Loucy (cell line): ENCODE measurements at regions not wholly inside any gene's neighbourhood (a gene's known extent, or its start where the extent isn't known, plus 50 kb on each side); places are given as distances from the start of the nearest gene placed in this dataset.

Source experiments
- CTCF ChIP-seq: fragments of 200-600 bp; sonication (generic); conservative IDR thresholded peaks from 2 replicates; pipeline ENCODE4 v1.5.1; 2014; ENCODE audit warnings: mild to moderate bottlenecking, antibody characterized with exemption, low read length
- EZH2phosphoT487 ChIP-seq: fragments of 200-600 bp; IDR thresholded peaks from 2 replicates; pipeline ENCODE4 v1.6.1; 2018; ENCODE audit warnings: antibody characterized with exemption, mild to moderate bottlenecking, moderate library complexity, borderline replicate concordance

DNA sequence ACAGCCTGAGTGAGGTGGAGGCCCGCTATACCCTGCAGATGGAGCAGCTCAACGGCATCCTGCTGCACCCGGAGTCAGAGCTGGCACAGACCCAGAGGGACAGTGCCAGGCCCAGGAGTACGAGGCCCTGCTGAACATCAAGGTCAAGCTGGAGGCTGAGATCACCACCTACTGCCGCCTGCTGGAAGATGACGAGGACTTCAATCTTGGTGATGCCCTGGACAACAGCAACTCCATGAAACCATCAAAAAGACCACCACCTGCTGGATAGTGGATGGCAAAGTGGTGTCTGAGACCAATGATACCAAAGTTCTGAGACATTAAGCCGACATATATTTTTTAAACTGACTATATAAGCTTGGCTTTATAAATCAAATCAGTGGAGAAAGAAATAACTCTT is 73.3 kb upstream of the HHIP start:
- TF ChIP-seq EZH2phosphoT487 (no peak), CTCF (peak; percentile 61)
